ENCODE measurements at regions not wholly inside any gene's neighbourhood (a gene's known extent, or its start where the extent isn't known, plus 50 kb on each side); places are given as distances from the start of the nearest gene placed in this dataset.

- no peak for TF ChIP-seq EZH2 (IDR thresholded peaks at IDR 0.05; ENCODE audit: insufficient read depth, poor library complexity, severe bottlenecking)
- TF ChIP-seq EZH2phosphoT487 (IDR thresholded peaks at IDR 0.05; ENCODE audit: insufficient read depth, low read depth): no peak
These were observed 55.7 kb upstream of the NCAM2 start for GRCh38 chr21:20942523-20942922.
